ENCODE measurements at regions not wholly inside any gene's neighbourhood (a gene's known extent, or its start where the extent isn't known, plus 50 kb on each side); places are given as distances from the start of the nearest gene placed in this dataset.

DNA sequence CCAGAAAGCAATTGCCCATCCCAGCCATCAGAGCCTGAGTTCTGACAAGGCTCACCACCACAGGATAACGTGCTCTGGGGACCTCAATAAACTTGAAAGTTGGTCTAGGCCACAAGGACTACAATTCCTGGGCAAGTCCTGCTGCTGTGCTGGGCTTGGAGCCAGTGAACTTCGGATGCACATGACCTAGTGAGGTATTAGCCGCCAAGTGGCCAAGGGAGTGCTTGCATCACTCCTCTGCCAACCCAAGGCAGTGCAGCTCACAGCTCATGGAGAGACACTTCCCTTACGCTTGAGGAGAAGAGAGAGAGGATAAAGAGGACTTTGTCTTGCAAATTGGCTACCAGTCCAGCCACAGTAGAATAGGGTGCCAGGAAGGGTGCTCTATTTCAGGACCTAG lies 219.6 kb downstream of the MBD2 start:
- no peaks in the 10 kb centered on the region for H3K9me3 Mint-ChIP-seq
- DNase-seq (ENCODE audit: low spot score) = no peak
- intact Hi-C loops (cut with micrococcal nuclease) = no loop called here
- peaks cover 6% of the 10 kb centered on the region for H3K27me3 Mint-ChIP-seq (ENCODE audit: insufficient read depth)
- no peaks in the 10 kb centered on the region for H3K36me3 Mint-ChIP-seq (ENCODE audit: low read depth)
- no peak overlapping the region for H3K4me3 Mint-ChIP-seq
- no peaks in the 10 kb centered on the region for H3K4me1 Mint-ChIP-seq (ENCODE audit: low read depth)
- H3K27ac Mint-ChIP-seq = no peak overlapping the region

DNA sequence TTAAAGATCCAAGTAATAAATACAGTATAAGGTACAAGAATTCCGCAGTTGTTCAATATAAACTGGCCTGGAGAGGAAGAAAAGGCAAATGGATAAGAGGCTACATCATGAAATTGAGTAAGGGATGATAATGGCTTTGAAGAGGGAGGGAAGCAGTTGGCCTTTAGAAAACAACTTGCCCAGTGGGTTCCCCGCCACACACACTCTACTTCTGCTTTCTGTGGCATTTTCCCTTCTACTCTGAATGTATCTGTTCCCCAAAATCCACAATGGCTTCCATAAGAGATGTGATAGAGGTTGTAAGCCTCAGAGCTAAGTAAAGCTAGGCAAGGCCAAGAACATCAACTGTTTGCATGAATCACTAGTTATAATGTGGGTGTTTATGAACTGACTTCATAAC lies 221.3 kb downstream of the MBD2 start:
- intact Hi-C loops (cut with micrococcal nuclease) = no loop called here
- Mint-ChIP-seq H3K27me3 (ENCODE audit: insufficient read depth) (peaks cover 6% of the 10 kb centered on the region), H3K4me1 (ENCODE audit: low read depth) (no peaks in the 10 kb centered on the region), H3K27ac (no peak overlapping the region), H3K9me3 (no peaks in the 10 kb centered on the region), H3K36me3 (ENCODE audit: low read depth) (no peaks in the 10 kb centered on the region), H3K4me3 (no peak overlapping the region)
- no peak for DNase-seq (ENCODE audit: low spot score)

DNA sequence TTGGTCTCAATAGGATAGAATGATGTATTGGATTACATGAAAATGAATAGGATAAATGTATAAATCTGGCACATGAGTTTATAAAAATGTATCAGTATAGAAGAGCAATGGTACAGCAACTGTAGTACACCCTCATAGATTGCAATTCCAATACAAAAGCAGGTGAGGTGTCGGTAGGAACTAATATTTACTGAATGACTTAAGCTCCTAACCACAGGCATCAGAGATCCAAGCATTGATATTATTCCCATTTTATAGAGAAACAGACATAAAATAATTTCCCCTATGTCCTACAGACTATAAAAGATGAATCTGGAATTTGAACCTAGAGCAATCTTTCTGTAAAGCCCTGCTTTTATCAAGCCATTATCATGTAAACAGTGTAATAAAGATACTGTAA lies 227.4 kb downstream of the MBD2 start:
- intact Hi-C loops (cut with micrococcal nuclease) = no loop called here
- no peaks in the 10 kb centered on the region for H3K9me3 Mint-ChIP-seq
- no peak for DNase-seq (ENCODE audit: low spot score)
- H3K27ac Mint-ChIP-seq = no peak overlapping the region
- no peak overlapping the region for H3K4me3 Mint-ChIP-seq
- H3K36me3 Mint-ChIP-seq (ENCODE audit: low read depth) = no peaks in the 10 kb centered on the region
- no peaks in the 10 kb centered on the region for H3K4me1 Mint-ChIP-seq (ENCODE audit: low read depth)
- H3K27me3 Mint-ChIP-seq (ENCODE audit: insufficient read depth) = peaks cover 6% of the 10 kb centered on the region

DNA sequence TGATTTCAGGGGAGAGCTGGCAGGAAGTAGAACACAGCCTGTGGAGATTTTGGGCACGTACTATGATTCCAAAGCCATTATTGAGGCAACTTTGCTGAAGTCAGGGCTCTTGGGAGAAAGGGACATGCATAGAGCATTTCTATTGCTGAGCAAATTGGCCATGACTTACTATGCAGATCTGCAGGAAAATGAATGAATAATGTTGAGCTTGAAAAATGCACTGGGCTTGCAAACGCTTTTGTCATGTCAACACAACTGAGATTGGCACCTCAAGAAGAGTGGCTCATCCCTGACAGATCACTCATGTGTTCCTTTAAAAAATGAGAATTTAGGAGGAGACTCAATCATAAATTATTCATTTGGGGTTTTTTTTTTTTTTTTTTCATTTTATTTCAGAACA lies 230.5 kb downstream of the MBD2 start:
- H3K4me1 Mint-ChIP-seq (ENCODE audit: low read depth) = no peaks in the 10 kb centered on the region
- DNase-seq (ENCODE audit: low spot score) = no peak
- intact Hi-C loops (cut with micrococcal nuclease) = no loop called here
- no peaks in the 10 kb centered on the region for H3K9me3 Mint-ChIP-seq
- no peak overlapping the region for H3K4me3 Mint-ChIP-seq
- peaks cover 4% of the 10 kb centered on the region for H3K27me3 Mint-ChIP-seq (ENCODE audit: insufficient read depth)
- no peak overlapping the region for H3K27ac Mint-ChIP-seq
- H3K36me3 Mint-ChIP-seq (ENCODE audit: low read depth) = no peaks in the 10 kb centered on the region

DNA sequence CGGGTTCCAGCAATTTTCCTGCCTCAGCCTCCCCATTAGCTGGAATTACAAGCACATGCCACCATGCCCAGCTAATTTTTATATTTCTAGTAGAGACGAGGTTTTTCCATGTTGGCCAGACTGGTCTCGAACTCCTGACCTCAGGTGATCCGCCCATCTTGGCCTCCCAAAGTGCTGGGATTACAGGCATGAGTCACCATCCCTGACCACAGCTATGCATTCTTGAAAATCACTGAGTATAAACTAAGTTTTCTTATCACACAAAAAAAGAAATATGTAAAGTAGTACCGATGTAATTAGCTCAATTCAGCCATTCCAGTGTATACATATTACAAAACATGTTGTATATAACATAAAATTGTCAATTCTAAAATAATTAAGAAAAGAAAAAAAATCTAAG lies 232.7 kb downstream of the MBD2 start:
- Mint-ChIP-seq H3K4me3 (no peak overlapping the region), H3K27me3 (ENCODE audit: insufficient read depth) (peaks cover 2% of the 10 kb centered on the region), H3K36me3 (ENCODE audit: low read depth) (no peaks in the 10 kb centered on the region), H3K4me1 (ENCODE audit: low read depth) (no peaks in the 10 kb centered on the region), H3K27ac (no peak overlapping the region), H3K9me3 (no peaks in the 10 kb centered on the region)
- DNase-seq (ENCODE audit: low spot score) = no peak
- intact Hi-C loops (cut with micrococcal nuclease) = no loop called here

DNA sequence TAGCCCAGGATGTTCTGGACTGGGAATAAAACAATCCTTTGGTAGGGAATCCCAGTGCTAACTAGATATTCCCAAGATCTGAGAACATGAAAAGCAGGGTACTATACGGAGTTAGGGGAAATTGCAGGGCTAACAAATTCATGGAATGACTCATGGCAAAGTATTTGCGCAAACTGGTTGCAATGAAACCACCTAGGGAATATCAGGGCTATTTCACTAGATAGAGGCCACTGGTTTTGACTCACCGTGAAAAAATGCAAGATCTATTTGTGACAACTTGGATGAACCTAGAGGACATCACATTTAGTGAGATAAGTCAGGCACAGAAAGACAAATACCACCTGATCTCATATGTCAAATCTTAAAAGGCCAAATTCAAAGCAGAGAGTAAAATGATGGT lies 233.3 kb downstream of the MBD2 start:
- Mint-ChIP-seq H3K36me3 (ENCODE audit: low read depth) (no peaks in the 10 kb centered on the region), H3K4me1 (ENCODE audit: low read depth) (no peaks in the 10 kb centered on the region), H3K4me3 (no peak overlapping the region), H3K27me3 (ENCODE audit: insufficient read depth) (peaks cover 2% of the 10 kb centered on the region), H3K9me3 (no peaks in the 10 kb centered on the region), H3K27ac (no peak overlapping the region)
- DNase-seq (ENCODE audit: low spot score) = no peak
- intact Hi-C loops (cut with micrococcal nuclease) = no loop called here

DNA sequence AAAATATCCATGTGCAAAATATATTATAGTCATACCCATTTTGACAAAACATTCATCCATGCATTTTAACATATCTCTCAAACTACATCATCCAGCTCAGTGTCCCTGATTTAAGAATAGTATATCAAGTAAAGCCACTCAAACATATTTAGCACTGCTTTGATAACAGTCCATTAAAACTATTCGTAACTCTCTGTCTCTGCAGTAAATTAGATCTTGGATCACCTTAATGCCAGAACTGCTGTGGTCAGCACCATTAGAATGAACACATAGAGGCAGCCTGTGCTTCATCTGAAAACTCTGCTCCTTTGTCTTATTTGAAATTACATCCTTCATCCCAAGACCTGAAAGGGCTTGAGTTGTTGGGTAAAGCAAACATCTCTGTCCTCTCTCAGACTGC lies 234.0 kb downstream of the MBD2 start:
- H3K4me1 Mint-ChIP-seq (ENCODE audit: low read depth) = no peaks in the 10 kb centered on the region
- no peaks in the 10 kb centered on the region for H3K36me3 Mint-ChIP-seq (ENCODE audit: low read depth)
- H3K9me3 Mint-ChIP-seq = no peaks in the 10 kb centered on the region
- intact Hi-C loops (cut with micrococcal nuclease) = no loop called here
- no peak for DNase-seq (ENCODE audit: low spot score)
- no peak overlapping the region for H3K27ac Mint-ChIP-seq
- no peak overlapping the region for H3K4me3 Mint-ChIP-seq
- H3K27me3 Mint-ChIP-seq (ENCODE audit: insufficient read depth) = peaks cover 2% of the 10 kb centered on the region

DNA sequence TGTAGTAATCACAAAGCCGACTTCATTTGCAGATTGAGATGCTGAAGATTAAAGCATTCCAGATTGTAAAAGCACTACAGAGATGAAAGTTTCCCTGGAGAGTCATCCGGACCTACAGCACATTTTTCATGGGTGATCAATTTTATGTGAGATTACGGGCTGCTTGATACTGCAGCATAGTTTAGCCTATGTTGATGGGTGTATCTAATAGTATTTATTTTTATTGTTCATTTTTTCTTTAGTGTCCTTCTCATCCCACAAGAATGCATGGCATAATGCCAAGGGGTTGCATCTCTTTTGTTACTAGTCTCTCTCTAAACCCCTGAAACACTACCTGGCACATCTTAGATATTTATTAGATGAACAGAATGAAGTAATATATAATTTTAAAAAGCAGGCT lies 240.4 kb downstream of the MBD2 start:
- no peaks in the 10 kb centered on the region for H3K36me3 Mint-ChIP-seq (ENCODE audit: low read depth)
- H3K9me3 Mint-ChIP-seq = peaks cover 7% of the 10 kb centered on the region
- no peak overlapping the region for H3K4me3 Mint-ChIP-seq
- no peak for DNase-seq (ENCODE audit: low spot score)
- H3K27ac Mint-ChIP-seq = no peak overlapping the region
- H3K4me1 Mint-ChIP-seq (ENCODE audit: low read depth) = no peaks in the 10 kb centered on the region
- no peaks in the 10 kb centered on the region for H3K27me3 Mint-ChIP-seq (ENCODE audit: insufficient read depth)
- intact Hi-C loops (cut with micrococcal nuclease) = no loop called here

DNA sequence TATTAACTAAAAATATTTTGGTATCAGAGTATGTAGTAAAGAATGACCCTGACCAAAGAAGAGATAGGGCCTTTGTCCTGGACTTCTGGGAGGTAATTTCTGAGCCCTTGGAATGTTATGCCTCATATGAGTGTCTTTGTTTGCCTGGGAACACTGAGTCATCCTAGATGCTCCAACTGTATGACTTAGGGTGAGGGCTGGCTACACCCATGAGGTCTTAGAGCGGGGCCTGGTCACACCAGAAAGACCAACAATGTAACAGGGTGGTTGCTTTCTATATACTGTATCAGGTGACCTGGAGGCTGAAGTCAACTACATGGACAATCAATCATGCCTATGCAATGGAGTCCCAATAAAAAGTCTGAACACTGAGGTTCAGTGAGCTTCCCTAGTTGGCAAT lies 253.1 kb downstream of the MBD2 start:
- Mint-ChIP-seq H3K9me3 (peaks cover 8% of the 10 kb centered on the region), H3K27me3 (ENCODE audit: insufficient read depth) (no peaks in the 10 kb centered on the region), H3K4me1 (ENCODE audit: low read depth) (no peaks in the 10 kb centered on the region), H3K36me3 (ENCODE audit: low read depth) (no peaks in the 10 kb centered on the region), H3K27ac (no peak overlapping the region), H3K4me3 (no peak overlapping the region)
- DNase-seq (ENCODE audit: low spot score) = no peak
- intact Hi-C loops (cut with micrococcal nuclease) = no loop called here

DNA sequence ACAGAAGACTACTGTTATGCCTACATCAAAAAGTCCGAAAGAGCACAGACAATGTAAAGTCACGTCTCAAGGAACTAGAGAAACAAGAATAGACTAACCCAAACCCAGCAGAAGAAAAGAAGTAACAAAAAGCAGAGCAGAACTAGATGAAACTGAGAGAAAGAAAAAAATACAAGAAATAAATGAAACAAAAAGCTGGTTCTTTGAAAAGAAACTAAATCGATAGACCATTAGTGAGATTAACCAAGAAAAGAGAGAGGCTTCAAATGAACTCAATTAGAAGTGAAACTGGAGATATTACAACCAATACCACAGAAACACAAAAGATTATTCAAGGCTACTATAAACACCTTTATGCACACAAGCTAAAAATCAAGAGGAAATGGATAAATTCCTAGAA lies 271.8 kb downstream of the MBD2 start:
- Mint-ChIP-seq H3K36me3 (ENCODE audit: low read depth) (no peaks in the 10 kb centered on the region), H3K9me3 (no peaks in the 10 kb centered on the region), H3K27me3 (ENCODE audit: insufficient read depth) (peaks cover 3% of the 10 kb centered on the region), H3K4me3 (no peak overlapping the region), H3K27ac (no peak overlapping the region), H3K4me1 (ENCODE audit: low read depth) (peaks cover 15% of the 10 kb centered on the region)
- DNase-seq (ENCODE audit: low spot score) = no peak
- intact Hi-C loops (cut with micrococcal nuclease) = no loop called here

DNA sequence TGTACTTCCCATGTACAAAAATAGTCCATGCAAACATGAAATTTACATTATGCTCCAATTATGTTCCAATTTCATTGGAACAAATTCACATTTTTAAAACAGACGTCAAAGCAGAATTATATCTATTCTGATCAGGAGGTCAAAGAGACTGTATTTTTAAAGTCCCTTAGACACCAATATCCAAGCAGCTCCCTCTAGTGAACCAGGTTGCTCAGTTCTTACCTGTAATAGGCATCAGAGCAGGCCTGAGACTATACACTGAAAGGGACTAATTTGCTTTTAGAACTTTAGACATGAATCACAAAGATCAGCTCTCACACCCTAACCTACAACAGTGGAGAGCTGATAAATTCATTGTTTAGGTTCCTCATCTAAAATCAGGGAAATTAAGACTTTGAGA lies 273.9 kb downstream of the MBD2 start:
- H3K27ac Mint-ChIP-seq = no peak overlapping the region
- no peak for DNase-seq (ENCODE audit: low spot score)
- intact Hi-C loops (cut with micrococcal nuclease) = no loop called here
- H3K36me3 Mint-ChIP-seq (ENCODE audit: low read depth) = no peaks in the 10 kb centered on the region
- no peak overlapping the region for H3K4me3 Mint-ChIP-seq
- H3K4me1 Mint-ChIP-seq (ENCODE audit: low read depth) = peaks cover 15% of the 10 kb centered on the region
- H3K27me3 Mint-ChIP-seq (ENCODE audit: insufficient read depth) = peaks cover 3% of the 10 kb centered on the region
- H3K9me3 Mint-ChIP-seq = no peaks in the 10 kb centered on the region

DNA sequence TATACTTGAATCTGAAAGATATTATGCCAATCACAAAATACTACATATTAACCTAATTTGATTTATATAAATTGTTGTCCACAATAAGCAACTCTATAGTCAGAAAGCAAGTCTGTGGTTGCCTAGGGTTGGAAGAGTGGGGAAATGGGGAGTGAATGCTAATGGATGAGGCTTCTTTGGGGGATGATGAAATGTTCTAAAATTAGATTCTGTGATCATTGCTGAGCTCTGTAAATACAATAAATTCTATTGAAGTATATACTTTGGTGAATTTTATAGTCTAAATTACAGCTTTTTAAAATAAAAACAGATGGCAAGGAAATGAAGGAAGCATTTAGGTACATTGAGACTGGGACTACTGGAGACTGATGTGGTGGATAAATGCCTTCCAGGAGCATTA lies 275.5 kb downstream of the MBD2 start:
- Mint-ChIP-seq H3K27ac (no peak overlapping the region), H3K36me3 (ENCODE audit: low read depth) (no peaks in the 10 kb centered on the region), H3K4me1 (ENCODE audit: low read depth) (peaks cover 15% of the 10 kb centered on the region), H3K9me3 (peaks cover 5% of the 10 kb centered on the region), H3K4me3 (no peak overlapping the region), H3K27me3 (ENCODE audit: insufficient read depth) (peaks cover 1% of the 10 kb centered on the region)
- no peak for DNase-seq (ENCODE audit: low spot score)
- intact Hi-C loops (cut with micrococcal nuclease) = no loop called here

DNA sequence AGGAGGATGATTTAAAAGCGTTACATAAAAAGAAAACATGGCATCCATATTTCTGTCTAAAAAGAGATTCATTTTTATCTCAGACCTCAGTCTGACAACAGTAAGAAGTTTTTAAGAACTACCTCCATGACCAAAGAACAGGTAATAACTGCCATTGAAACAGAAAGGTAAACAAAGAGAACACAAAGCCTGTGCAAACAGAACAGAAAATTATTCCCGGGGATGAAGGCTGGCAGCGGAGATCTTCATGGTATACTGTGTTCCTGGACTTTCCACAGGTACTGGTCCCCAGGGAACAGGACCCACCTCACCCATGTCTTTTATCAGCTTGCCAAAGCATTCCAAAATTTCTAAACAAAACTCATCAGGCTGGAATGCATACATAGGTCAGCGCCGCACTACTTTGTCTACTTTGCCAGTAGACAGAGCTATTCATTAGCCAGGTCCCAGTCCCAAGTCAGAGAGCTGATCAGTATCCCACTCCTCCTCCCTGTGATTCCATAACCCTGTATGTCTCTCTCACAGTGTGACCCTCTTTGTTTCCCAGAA lies 277.3 kb downstream of the MBD2 start:
- H3K36me3 Mint-ChIP-seq (ENCODE audit: low read depth) = no peaks in the 10 kb centered on the region
- H3K27ac Mint-ChIP-seq = no peak overlapping the region
- H3K4me1 Mint-ChIP-seq (ENCODE audit: low read depth) = peaks cover 3% of the 10 kb centered on the region
- no peak overlapping the region for H3K4me3 Mint-ChIP-seq
- DNase-seq (ENCODE audit: low spot score) = no peak
- no peaks in the 10 kb centered on the region for H3K27me3 Mint-ChIP-seq (ENCODE audit: insufficient read depth)
- H3K9me3 Mint-ChIP-seq = peaks cover 5% of the 10 kb centered on the region
- intact Hi-C loops (cut with micrococcal nuclease) = no loop called here

DNA sequence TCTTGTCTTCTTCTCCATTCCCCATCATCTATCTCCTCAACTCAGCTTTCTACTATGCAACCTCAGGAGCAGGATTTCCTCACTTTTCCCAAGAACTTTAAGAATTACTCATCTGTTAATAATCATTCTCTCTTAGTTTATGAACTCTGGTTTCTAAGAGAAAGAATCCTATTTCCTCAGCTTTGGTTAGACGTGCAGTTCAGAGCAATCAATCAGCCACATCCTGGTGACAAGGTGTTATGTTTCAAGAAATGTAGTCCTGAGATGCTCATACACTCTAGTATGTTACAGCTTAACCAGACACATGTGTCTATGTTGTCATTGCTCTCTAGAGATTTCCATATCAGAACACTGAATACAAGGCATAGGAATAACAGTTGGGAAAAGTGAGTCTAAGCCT lies 277.9 kb downstream of the MBD2 start:
- intact Hi-C loops (cut with micrococcal nuclease) = no loop called here
- peaks cover 5% of the 10 kb centered on the region for H3K9me3 Mint-ChIP-seq
- no peaks in the 10 kb centered on the region for H3K27me3 Mint-ChIP-seq (ENCODE audit: insufficient read depth)
- no peak overlapping the region for H3K4me3 Mint-ChIP-seq
- DNase-seq (ENCODE audit: low spot score) = no peak
- no peaks in the 10 kb centered on the region for H3K4me1 Mint-ChIP-seq (ENCODE audit: low read depth)
- H3K27ac Mint-ChIP-seq = no peak overlapping the region
- H3K36me3 Mint-ChIP-seq (ENCODE audit: low read depth) = no peaks in the 10 kb centered on the region
